AG04450 (cell line): ENCODE measurements at regions not wholly inside any gene's neighbourhood (a gene's known extent, or its start where the extent isn't known, plus 50 kb on each side); places are given as distances from the start of the nearest gene placed in this dataset.

Source experiments
- CTCF ChIA-PET: fragments of 300-600, 350-600 bp; formaldehyde crosslinking; extraction: SDS; loops from one replicate; lab custom pipeline; 2022; ENCODE audit warnings: antibody characterized with exemption, inconsistent platforms; lab: Charles Lee
- POLR2A ChIA-PET: fragments of 350-600 bp; formaldehyde crosslinking; extraction: SDS; loops from one replicate; lab custom pipeline; 2021; ENCODE audit warnings: antibody characterized with exemption, inconsistent platforms; lab: Yijun Ruan, JAX
- DNase-seq: peaks from one replicate; pipeline ENCODE4 v3.0.0-alpha.2; 2011; ENCODE audit warnings: low read depth, low spot score
- H3K27ac ChIP-seq: one replicate; pipeline ENCODE4 v1.5.1; 2012; ENCODE audit warnings: low read depth, low read length, control low read depth
- H3K27me3 ChIP-seq: one replicate; pipeline ENCODE4 v1.6.0; 2012; ENCODE audit warnings: low read length; ENCODE audit not compliant: control insufficient read depth, insufficient read depth
- H3K4me3 ChIP-seq: 2 replicates; pipeline ENCODE4 v1.5.1; 2011; ENCODE audit warnings: mild to moderate bottlenecking, low read depth, low read length, control low read depth
- H3K9me3 ChIP-seq: 2 replicates; pipeline ENCODE4 v1.5.1; 2012; ENCODE audit warnings: low read length; ENCODE audit not compliant: control insufficient read depth, insufficient read depth
- CTCF ChIP-seq: IDR thresholded peaks from 2 replicates; pipeline ENCODE4 v1.5.1; 2011; ENCODE audit warnings: low read depth, low read length, control low read depth, inconsistent platforms

GRCh38 chr12:4969405-4969804 is 59.7 kb downstream of the KCNA1 start:
- CTCF ChIA-PET = interaction anchor here (0.5 kb wide), 1 partner anchor 64 kb away, joined by 3 read pairs; no protein-coding TSS in a partner anchor
- peaks cover 4% of the 10 kb centered on the region for H3K27me3 ChIP-seq
- H3K9me3 ChIP-seq = no peaks in the 10 kb centered on the region
- no peak overlapping the region for H3K4me3 ChIP-seq
- no peak for TF ChIP-seq CTCF
- no peak overlapping the region for H3K27ac ChIP-seq
- DNase-seq = no peak
- POLR2A ChIA-PET = no interaction called here

- Histone ChIP-seq H3K27ac (no peak overlapping the region), H3K4me3 (no peak overlapping the region), H3K27me3 (peaks cover 3% of the 10 kb centered on the region), H3K9me3 (no peaks in the 10 kb centered on the region)
- POLR2A ChIA-PET = no interaction called here
- CTCF ChIA-PET = no interaction called here
- no peak for DNase-seq
- TF ChIP-seq CTCF = no peak
These were observed 64.5 kb downstream of the KCNA1 start for GRCh38 chr12:4974217-4974616.

- H3K27ac ChIP-seq = no peak overlapping the region
- no peak for TF ChIP-seq CTCF
- no peak overlapping the region for H3K4me3 ChIP-seq
- DNase-seq = no peak
- H3K9me3 ChIP-seq = no peaks in the 10 kb centered on the region
- ChIA-PET POLR2A (no interaction called here), CTCF (interaction anchor here (0.6 to 0.9 kb wide), 3 partner anchors 13 to 214 kb away, joined by 3 to 4 read pairs (median 3); no protein-coding TSS in a partner anchor)
- H3K27me3 ChIP-seq = peaks cover 3% of the 10 kb centered on the region
These were observed 65.9 kb downstream of the KCNA1 start for GRCh38 chr12:4975574-4975973.

- no peak overlapping the region for H3K27ac ChIP-seq
- H3K4me3 ChIP-seq = no peak overlapping the region
- peaks cover 3% of the 10 kb centered on the region for H3K27me3 ChIP-seq
- DNase-seq = no peak
- no peak for TF ChIP-seq CTCF
- ChIA-PET CTCF (no interaction called here), POLR2A (no interaction called here)
- no peaks in the 10 kb centered on the region for H3K9me3 ChIP-seq
These were observed 66.6 kb upstream of the KCNA5 start for GRCh38 chr12:4977102-4977501.

GRCh38 chr12:4978737-4979136 is 64.9 kb upstream of the KCNA5 start:
- ChIA-PET POLR2A (no interaction called here), CTCF (no interaction called here)
- no peak for TF ChIP-seq CTCF
- no peak overlapping the region for H3K4me3 ChIP-seq
- no peaks in the 10 kb centered on the region for H3K9me3 ChIP-seq
- H3K27me3 ChIP-seq = peaks cover 3% of the 10 kb centered on the region
- H3K27ac ChIP-seq = no peak overlapping the region
- no peak for DNase-seq
